ENCODE measurements at regions not wholly inside any gene's neighbourhood (a gene's known extent, or its start where the extent isn't known, plus 50 kb on each side); places are given as distances from the start of the nearest gene placed in this dataset.

DNA sequence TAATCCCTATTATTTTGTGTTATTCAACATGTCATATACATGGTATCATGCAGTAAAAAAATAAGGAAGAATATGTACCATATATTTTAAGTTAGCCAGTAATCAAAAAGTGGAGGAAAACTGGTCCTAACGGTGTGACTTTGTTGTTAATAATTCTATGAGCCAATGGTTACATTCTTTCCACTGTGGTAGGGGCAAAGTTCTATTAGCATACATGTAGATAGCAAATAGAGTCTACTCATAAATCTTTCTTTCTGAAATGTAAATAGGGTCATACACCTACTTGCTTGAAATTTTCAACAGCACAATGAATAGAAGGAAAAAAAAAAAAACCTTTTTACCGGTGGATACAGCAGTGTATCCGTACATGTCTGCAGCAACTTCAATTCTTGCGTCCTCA, 364.8 kb downstream of the RAB38 start:
- Histone ChIP-seq H3K27ac (ENCODE audit: insufficient read depth, low read length) (no peak overlapping the region), H3K9me3 (ENCODE audit: control insufficient read depth, insufficient read depth, low read depth, low read length) (no peaks in the 10 kb centered on the region), H3K4me1 (ENCODE audit: control insufficient read depth, extremely low read depth, insufficient read depth, low read length) (no peaks in the 10 kb centered on the region), H3K9ac (ENCODE audit: insufficient read depth, low read length) (no peak overlapping the region), H2AFZ (ENCODE audit: low read length) (no peak overlapping the region), H3K36me3 (ENCODE audit: control insufficient read depth, insufficient read depth, low read length) (no peaks in the 10 kb centered on the region), H4K20me1 (ENCODE audit: control insufficient read depth, extremely low read depth, insufficient read depth, low read length) (no peaks in the 10 kb centered on the region), H3K4me3 (replicated peaks in 1 of 4; ENCODE audit: control extremely low read depth in 1 of 4, insufficient read depth in 1 of 4, low read depth in 3 of 4, low read length in 4 of 4) (no peak overlapping the region), H3K79me2 (ENCODE audit: control insufficient read depth, insufficient read depth, low read length) (no peaks in the 10 kb centered on the region), H3K27me3 (ENCODE audit: control insufficient read depth, insufficient read depth, low read length) (no peaks in the 10 kb centered on the region), H3K4me2 (ENCODE audit: extremely low read depth, insufficient read depth, low read length) (no peak overlapping the region)
- TF ChIP-seq, protein P1, sequence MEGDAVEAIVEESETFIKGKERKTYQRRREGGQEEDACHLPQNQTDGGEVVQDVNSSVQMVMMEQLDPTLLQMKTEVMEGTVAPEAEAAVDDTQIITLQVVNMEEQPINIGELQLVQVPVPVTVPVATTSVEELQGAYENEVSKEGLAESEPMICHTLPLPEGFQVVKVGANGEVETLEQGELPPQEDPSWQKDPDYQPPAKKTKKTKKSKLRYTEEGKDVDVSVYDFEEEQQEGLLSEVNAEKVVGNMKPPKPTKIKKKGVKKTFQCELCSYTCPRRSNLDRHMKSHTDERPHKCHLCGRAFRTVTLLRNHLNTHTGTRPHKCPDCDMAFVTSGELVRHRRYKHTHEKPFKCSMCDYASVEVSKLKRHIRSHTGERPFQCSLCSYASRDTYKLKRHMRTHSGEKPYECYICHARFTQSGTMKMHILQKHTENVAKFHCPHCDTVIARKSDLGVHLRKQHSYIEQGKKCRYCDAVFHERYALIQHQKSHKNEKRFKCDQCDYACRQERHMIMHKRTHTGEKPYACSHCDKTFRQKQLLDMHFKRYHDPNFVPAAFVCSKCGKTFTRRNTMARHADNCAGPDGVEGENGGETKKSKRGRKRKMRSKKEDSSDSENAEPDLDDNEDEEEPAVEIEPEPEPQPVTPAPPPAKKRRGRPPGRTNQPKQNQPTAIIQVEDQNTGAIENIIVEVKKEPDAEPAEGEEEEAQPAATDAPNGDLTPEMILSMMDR (conservative IDR thresholded peaks at IDR 0.05 in 1 of 2, IDR thresholded peaks at IDR 0.05 in 1 of 2; ENCODE audit: low read depth in 1 of 2, low read length in 2 of 2): no peak
- no peak for TF ChIP-seq EZH2 (IDR thresholded peaks at IDR 0.05; ENCODE audit: low read length, missing control alignments)
- DNase-seq (ENCODE audit: low read depth in 2 of 2): no peak

GRCh38 chr11:87809256-87809655, 366.0 kb downstream of the RAB38 start:
- Histone ChIP-seq H3K9me3 (ENCODE audit: control insufficient read depth, insufficient read depth, low read depth, low read length) (no peaks in the 10 kb centered on the region), H3K4me2 (ENCODE audit: extremely low read depth, insufficient read depth, low read length) (no peak overlapping the region)
- TF ChIP-seq, protein P1 (conservative IDR thresholded peaks at IDR 0.05 in 1 of 2, IDR thresholded peaks at IDR 0.05 in 1 of 2; ENCODE audit: low read depth in 1 of 2, low read length in 2 of 2): no peak
- TF ChIP-seq EZH2 (IDR thresholded peaks at IDR 0.05; ENCODE audit: low read length, missing control alignments): no peak

DNA sequence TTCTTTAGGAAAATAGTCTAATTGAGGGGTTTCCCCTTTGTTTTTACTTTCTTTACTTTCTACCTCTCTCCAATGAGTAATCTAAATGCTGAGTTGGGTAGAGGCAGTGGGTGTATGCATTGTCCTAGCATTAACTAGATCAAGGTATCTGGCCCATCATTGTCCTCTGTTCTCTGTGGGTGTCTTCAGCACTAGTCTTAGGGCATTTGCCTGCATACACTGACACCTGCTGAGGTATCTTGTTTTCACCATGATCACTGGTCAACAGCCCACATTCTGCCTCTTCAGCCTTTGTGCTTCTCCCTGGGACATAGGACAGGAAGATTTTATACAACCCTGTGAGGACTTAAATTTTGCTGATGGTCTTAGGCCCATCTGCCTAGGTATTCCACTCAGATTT, 371.1 kb downstream of the RAB38 start:
- H3K79me2 ChIP-seq (ENCODE audit: control insufficient read depth, insufficient read depth, low read length): no peaks in the 10 kb centered on the region
- DNase-seq (ENCODE audit: low read depth in 2 of 2): no peak
- H3K27me3 ChIP-seq (ENCODE audit: control insufficient read depth, insufficient read depth, low read length): no peaks in the 10 kb centered on the region
- H3K27ac ChIP-seq (ENCODE audit: insufficient read depth, low read length): no peak overlapping the region
- no peaks in the 10 kb centered on the region for H3K36me3 ChIP-seq (ENCODE audit: control insufficient read depth, insufficient read depth, low read length)
- no peak overlapping the region for H3K9ac ChIP-seq (ENCODE audit: insufficient read depth, low read length)
- H3K9me3 ChIP-seq (ENCODE audit: control insufficient read depth, insufficient read depth, low read depth, low read length): no peaks in the 10 kb centered on the region
- no peak overlapping the region for H3K4me2 ChIP-seq (ENCODE audit: extremely low read depth, insufficient read depth, low read length)
- H3K4me3 ChIP-seq (replicated peaks in 1 of 4; ENCODE audit: control extremely low read depth in 1 of 4, insufficient read depth in 1 of 4, low read depth in 3 of 4, low read length in 4 of 4): no peak overlapping the region
- H4K20me1 ChIP-seq (ENCODE audit: control insufficient read depth, extremely low read depth, insufficient read depth, low read length): no peaks in the 10 kb centered on the region
- H2AFZ ChIP-seq (ENCODE audit: low read length): no peak overlapping the region
- H3K4me1 ChIP-seq (ENCODE audit: control insufficient read depth, extremely low read depth, insufficient read depth, low read length): no peaks in the 10 kb centered on the region
- TF ChIP-seq EZH2 (IDR thresholded peaks at IDR 0.05; ENCODE audit: low read length, missing control alignments): no peak
- TF ChIP-seq, protein P1 (conservative IDR thresholded peaks at IDR 0.05 in 1 of 2, IDR thresholded peaks at IDR 0.05 in 1 of 2; ENCODE audit: low read depth in 1 of 2, low read length in 2 of 2): no peak

More at GRCh38 chr11:87809256-87809655, 366.0 kb downstream of the RAB38 start:
- Histone ChIP-seq H3K27ac (ENCODE audit: insufficient read depth, low read length) (no peak overlapping the region), H3K4me1 (ENCODE audit: control insufficient read depth, extremely low read depth, insufficient read depth, low read length) (no peaks in the 10 kb centered on the region), H4K20me1 (ENCODE audit: control insufficient read depth, extremely low read depth, insufficient read depth, low read length) (no peaks in the 10 kb centered on the region), H3K27me3 (ENCODE audit: control insufficient read depth, insufficient read depth, low read length) (no peaks in the 10 kb centered on the region), H3K79me2 (ENCODE audit: control insufficient read depth, insufficient read depth, low read length) (no peaks in the 10 kb centered on the region), H2AFZ (ENCODE audit: low read length) (no peak overlapping the region), H3K9ac (ENCODE audit: insufficient read depth, low read length) (no peak overlapping the region), H3K36me3 (ENCODE audit: control insufficient read depth, insufficient read depth, low read length) (no peaks in the 10 kb centered on the region), H3K4me3 (replicated peaks in 1 of 4; ENCODE audit: control extremely low read depth in 1 of 4, insufficient read depth in 1 of 4, low read depth in 3 of 4, low read length in 4 of 4) (no peak overlapping the region)
- DNase-seq (ENCODE audit: low read depth in 2 of 2): no peak
